Ishikawa (cell line): ENCODE measurements at regions not wholly inside any gene's neighbourhood (a gene's known extent, or its start where the extent isn't known, plus 50 kb on each side); places are given as distances from the start of the nearest gene placed in this dataset.

Experiments
- CEBPB ChIP-seq: IDR thresholded peaks from 2 replicates; pipeline ENCODE4 v1.6.1; 2012
- CREB1 ChIP-seq: IDR thresholded peaks from 2 replicates; pipeline ENCODE4 v1.6.1; 2012; ENCODE audit warnings: low read depth
- EGR1 ChIP-seq: IDR thresholded peaks from 2 replicates; pipeline ENCODE4 v1.6.1; 2012
- EP300 ChIP-seq: IDR thresholded peaks from 2 replicates; pipeline ENCODE4 v1.6.1; 2012; ENCODE audit warnings: borderline replicate concordance
- FOXM1 ChIP-seq: IDR thresholded peaks from 2 replicates; pipeline ENCODE4 v1.6.1; 2012; ENCODE audit warnings: low read depth, borderline replicate concordance
- MAX ChIP-seq: IDR thresholded peaks from 2 replicates; pipeline ENCODE4 v1.6.1; 2012
- NFIC ChIP-seq: IDR thresholded peaks from 2 replicates; pipeline ENCODE4 v1.6.1; 2012
- RAD21 ChIP-seq: IDR thresholded peaks from 2 replicates; pipeline ENCODE4 v1.6.1; 2012; ENCODE audit warnings: low read depth
- TAF1 ChIP-seq: IDR thresholded peaks from 2 replicates; pipeline ENCODE4 v1.6.1; 2012; ENCODE audit warnings: low read depth, mild to moderate bottlenecking
- TCF12 ChIP-seq: IDR thresholded peaks from 2 replicates; pipeline ENCODE4 v1.6.1; 2012; ENCODE audit warnings: low read depth
- TEAD4 ChIP-seq: IDR thresholded peaks from 2 replicates; pipeline ENCODE4 v1.6.1; 2012
- YY1 ChIP-seq: IDR thresholded peaks from 2 replicates; pipeline ENCODE4 v1.6.1; 2012; ENCODE audit warnings: low read depth
- ZBTB7A ChIP-seq: IDR thresholded peaks from 2 replicates; pipeline ENCODE4 v1.6.1; 2012; ENCODE audit warnings: low read depth
- TF ChIP-seq, protein P1 (sequence below): IDR thresholded peaks from 2 replicates; pipeline ENCODE4 v1.6.1; 2012; ENCODE audit warnings: low read depth, mild to moderate bottlenecking
- TF ChIP-seq, protein P2 (sequence below): IDR thresholded peaks from 2 replicates; pipeline ENCODE4 v1.6.1; 2012

DNA sequence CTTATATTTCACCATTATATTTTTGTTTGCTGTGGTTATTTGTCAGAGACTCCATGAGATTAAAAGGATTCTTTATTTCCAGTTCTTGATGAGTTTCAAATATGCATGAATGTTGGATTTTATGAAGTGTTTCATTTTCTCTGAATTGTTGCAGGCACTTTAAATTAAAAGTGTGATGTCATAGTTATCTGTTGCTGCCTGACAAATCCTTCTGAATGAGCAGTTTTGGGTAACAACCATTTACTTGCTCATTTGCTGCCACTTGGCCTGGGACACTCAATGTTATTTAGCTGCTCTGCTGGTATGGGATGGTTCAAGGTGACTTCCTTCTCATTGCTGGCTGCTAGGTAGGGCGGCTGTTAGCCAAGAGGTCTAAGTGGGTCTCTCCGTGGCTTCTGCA, 173.5 kb downstream of the LPIN1 start:
- no peak for TF ChIP-seq RAD21
- TF ChIP-seq ZBTB7A = no peak
- TF ChIP-seq, protein P1, sequence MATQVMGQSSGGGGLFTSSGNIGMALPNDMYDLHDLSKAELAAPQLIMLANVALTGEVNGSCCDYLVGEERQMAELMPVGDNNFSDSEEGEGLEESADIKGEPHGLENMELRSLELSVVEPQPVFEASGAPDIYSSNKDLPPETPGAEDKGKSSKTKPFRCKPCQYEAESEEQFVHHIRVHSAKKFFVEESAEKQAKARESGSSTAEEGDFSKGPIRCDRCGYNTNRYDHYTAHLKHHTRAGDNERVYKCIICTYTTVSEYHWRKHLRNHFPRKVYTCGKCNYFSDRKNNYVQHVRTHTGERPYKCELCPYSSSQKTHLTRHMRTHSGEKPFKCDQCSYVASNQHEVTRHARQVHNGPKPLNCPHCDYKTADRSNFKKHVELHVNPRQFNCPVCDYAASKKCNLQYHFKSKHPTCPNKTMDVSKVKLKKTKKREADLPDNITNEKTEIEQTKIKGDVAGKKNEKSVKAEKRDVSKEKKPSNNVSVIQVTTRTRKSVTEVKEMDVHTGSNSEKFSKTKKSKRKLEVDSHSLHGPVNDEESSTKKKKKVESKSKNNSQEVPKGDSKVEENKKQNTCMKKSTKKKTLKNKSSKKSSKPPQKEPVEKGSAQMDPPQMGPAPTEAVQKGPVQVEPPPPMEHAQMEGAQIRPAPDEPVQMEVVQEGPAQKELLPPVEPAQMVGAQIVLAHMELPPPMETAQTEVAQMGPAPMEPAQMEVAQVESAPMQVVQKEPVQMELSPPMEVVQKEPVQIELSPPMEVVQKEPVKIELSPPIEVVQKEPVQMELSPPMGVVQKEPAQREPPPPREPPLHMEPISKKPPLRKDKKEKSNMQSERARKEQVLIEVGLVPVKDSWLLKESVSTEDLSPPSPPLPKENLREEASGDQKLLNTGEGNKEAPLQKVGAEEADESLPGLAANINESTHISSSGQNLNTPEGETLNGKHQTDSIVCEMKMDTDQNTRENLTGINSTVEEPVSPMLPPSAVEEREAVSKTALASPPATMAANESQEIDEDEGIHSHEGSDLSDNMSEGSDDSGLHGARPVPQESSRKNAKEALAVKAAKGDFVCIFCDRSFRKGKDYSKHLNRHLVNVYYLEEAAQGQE = no peak
- no peak for TF ChIP-seq MAX
- no peak for TF ChIP-seq EGR1
- no peak for TF ChIP-seq NFIC
- no peak for TF ChIP-seq TEAD4
- no peak for TF ChIP-seq CEBPB
- no peak for TF ChIP-seq EP300
- TF ChIP-seq CREB1 = no peak
- no peak for TF ChIP-seq YY1
- no peak for TF ChIP-seq FOXM1
- TF ChIP-seq TCF12 = no peak
- TF ChIP-seq TAF1 = no peak
- TF ChIP-seq, protein P2, sequence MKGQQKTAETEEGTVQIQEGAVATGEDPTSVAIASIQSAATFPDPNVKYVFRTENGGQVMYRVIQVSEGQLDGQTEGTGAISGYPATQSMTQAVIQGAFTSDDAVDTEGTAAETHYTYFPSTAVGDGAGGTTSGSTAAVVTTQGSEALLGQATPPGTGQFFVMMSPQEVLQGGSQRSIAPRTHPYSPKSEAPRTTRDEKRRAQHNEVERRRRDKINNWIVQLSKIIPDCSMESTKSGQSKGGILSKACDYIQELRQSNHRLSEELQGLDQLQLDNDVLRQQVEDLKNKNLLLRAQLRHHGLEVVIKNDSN = no peak

- TF ChIP-seq TAF1 (no peak), NFIC (no peak), RAD21 (no peak), TEAD4 (no peak), CEBPB (no peak), ZBTB7A (no peak), TCF12 (no peak), CREB1 (no peak), FOXM1 (no peak), MAX (no peak), EP300 (no peak), EGR1 (no peak), YY1 (no peak)
- TF ChIP-seq, protein P2 = no peak
- TF ChIP-seq, protein P1 = no peak
Observed at GRCh38 chr2:11920993-11921583, 174.7 kb downstream of the LPIN1 start.

GRCh38 chr2:11922294-11922693, 175.9 kb downstream of the LPIN1 start:
- TF ChIP-seq EP300 (no peak), RAD21 (no peak), NFIC (no peak), TCF12 (no peak), CEBPB (no peak), FOXM1 (no peak), TEAD4 (no peak), MAX (no peak), EGR1 (no peak), ZBTB7A (no peak), TAF1 (no peak), YY1 (no peak), CREB1 (no peak)
- TF ChIP-seq, protein P2 = no peak
- TF ChIP-seq, protein P1 = no peak

- TF ChIP-seq CREB1 = no peak
- TF ChIP-seq MAX = no peak
- TF ChIP-seq TCF12 = no peak
- no peak for TF ChIP-seq EGR1
- no peak for TF ChIP-seq YY1
- TF ChIP-seq EP300 = no peak
- TF ChIP-seq ZBTB7A = no peak
- TF ChIP-seq, protein P1 = no peak
- TF ChIP-seq RAD21 = no peak
- no peak for TF ChIP-seq TAF1
- no peak for TF ChIP-seq NFIC
- no peak for TF ChIP-seq TEAD4
- TF ChIP-seq, protein P2 = no peak
- no peak for TF ChIP-seq FOXM1
- TF ChIP-seq CEBPB = no peak
Observed at GRCh38 chr2:11923935-11924334, 177.5 kb downstream of the LPIN1 start.
